Raji (cell line): ENCODE measurements at regions not wholly inside any gene's neighbourhood (a gene's known extent, or its start where the extent isn't known, plus 50 kb on each side); places are given as distances from the start of the nearest gene placed in this dataset.

Source experiments
- POLR2A ChIP-seq: IDR thresholded peaks from 2 replicates; pipeline ENCODE4 v1.6.1; 2011; ENCODE audit warnings: low read depth, low read length, control low read depth; ENCODE audit not compliant: insufficient read depth

DNA sequence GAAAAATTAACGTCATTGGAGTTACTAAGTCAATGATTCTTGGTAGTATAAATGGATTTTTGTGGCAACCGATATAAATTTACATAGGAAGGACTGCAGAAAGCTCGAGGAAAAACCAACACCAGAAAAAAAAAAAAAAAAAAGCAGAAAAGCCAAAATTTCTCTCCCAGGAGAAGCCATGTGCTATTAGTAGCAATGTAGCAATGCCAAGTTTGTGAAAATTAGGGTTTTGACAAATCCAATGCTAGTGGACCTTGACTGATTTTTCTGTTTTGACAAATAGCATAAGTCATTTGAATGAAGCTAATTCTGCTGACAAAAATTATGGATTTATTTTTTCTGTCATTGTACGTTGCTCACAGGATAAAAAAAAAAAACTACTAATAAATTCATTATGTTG lies 1561.9 kb downstream of the MRPL39 start:
- no peak for TF ChIP-seq POLR2A

DNA sequence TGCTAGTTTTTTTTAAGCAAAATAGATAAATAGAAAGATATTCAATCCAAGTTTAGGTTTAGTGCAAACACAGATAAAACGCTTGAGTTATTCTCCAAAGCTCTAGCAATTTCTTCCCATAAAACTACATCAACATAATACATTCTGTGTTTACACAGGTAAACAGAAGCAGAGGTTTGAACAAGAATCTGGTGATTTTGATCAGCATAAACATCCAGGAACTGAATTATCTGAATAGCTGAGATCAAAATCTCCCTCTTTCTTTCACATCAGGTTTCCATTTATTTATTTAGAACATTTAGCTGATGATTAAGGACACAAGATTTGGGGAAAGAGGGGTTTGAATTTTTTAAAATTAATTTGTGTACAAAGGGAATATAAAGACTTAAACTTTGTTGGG lies 1564.6 kb downstream of the MRPL39 start:
- TF ChIP-seq POLR2A: no peak

GRCh38 chr21:24032709-24033232 lies 1574.5 kb downstream of the MRPL39 start:
- TF ChIP-seq POLR2A: no peak

DNA sequence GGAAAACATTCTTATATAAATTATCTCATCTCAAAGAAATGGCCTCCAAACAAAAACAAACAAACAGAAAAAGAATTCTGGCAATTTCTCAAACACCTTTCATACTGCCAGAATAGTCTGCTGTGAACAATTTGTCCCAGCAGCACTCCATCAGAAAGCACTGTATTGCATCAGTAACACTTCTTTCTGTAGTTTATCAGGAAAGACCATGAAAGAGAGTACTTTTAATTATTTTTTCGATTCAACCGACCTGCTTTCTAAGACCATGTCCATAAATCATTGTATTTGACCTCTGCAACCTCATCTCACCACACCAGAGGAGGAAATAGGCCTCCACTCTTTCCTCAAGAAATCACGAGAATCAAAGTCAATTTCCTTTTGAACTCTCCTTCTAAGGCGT lies 1579.9 kb downstream of the MRPL39 start:
- TF ChIP-seq POLR2A: no peak

- no peak for TF ChIP-seq POLR2A
Observed at GRCh38 chr21:24025101-24025500, 1582.2 kb downstream of the MRPL39 start.

DNA sequence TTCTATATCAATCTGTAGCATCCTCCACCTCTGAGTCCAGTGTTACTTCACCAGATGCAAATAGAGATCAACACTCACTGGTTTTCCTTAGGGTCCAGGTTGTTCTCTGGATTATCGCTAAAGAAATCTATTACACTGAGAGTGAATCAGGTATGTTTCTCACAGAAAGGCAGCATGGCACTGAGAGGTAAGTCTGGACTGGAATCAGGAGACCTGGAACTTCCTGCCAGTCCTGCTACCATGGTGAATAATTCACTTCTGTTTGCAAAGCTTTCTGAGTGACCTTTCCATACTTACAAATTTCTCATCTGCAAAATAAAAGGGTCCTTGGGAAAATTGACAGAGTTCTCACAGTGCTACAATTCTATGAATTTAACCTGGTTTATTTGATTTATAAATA lies 1583.3 kb downstream of the MRPL39 start:
- no peak for TF ChIP-seq POLR2A

DNA sequence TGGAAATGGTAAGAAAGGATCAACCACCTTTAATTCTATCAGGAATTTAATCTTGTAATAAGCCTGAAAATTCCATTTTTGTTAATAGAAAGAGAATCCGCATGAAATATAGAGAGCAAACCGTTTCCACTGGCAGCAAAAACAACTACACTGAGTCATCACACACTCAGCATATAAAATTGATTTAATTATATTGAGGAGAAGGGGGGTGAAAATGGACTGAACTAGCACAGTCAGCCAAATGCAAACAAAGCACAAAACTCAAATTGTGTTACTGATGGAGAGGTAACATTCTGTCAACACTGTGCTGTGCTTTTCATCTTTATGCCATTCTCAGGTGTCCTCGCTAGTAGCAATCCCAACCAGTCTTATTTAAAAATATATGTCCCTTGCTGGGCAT lies 1583.9 kb downstream of the MRPL39 start:
- TF ChIP-seq POLR2A: no peak

DNA sequence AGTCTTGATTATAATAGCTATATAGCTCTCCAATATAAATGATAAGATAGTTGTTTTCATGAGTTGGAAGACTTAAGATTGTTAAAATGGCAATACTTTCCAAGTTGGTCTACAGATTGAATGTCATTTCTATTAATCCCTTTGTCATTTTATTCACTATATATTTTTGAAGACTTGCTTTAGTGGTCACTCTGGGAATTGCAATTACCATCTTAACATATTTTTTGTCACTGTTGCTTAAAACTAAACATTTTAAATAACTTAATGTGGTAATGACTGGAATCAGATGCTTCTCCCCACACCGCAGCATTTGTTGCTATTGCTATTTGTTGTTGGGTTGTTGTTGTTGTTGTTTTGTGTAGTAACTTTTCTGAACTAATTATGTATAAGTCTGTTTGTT lies 1592.9 kb downstream of the MRPL39 start:
- TF ChIP-seq POLR2A: no peak

DNA sequence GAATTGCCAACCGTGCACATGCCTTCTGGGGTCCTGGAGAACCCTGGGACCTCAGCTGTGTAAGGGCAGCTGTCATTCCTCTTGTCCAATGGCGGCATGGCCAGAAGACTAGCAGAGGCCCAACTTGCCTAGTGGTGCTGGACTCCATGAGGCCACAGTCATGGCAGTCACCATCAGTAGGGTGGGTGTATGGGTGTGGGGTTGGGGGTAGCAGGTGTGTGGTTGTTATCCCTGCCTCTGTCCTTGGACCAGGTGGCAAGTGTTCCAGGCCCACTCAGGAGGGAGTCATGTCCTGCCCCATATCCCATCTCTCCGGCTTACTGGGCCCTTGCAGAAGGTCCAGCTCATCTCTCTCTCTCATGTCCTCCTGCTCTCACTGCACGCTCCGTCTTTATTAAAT lies 1596.2 kb downstream of the MRPL39 start:
- TF ChIP-seq POLR2A: no peak

- no peak for TF ChIP-seq POLR2A
Observed at GRCh38 chr21:24007592-24007991, 1599.7 kb downstream of the MRPL39 start.

- TF ChIP-seq POLR2A: no peak
Observed at GRCh38 chr21:23986987-23987386, 1620.3 kb downstream of the MRPL39 start.

DNA sequence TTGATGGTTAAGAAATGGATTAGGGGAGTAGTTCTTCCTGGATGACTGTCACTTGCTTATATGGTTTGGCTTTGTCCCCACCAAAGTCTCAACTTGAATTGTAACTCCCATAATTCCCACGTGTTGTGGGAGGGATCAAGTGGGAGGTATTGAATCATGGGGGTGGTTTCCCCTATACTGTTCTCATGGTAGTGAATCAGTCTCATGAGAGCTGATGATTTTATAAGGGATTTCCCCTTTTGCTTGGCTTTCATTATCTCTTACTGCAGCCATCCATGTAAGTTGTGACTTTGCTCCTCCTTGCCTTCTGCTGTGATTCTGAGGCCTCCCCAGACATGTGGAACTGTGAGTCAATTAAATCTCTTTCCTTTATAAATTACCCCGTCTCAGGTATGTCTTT lies 1621.1 kb downstream of the MRPL39 start:
- no peak for TF ChIP-seq POLR2A

- no peak for TF ChIP-seq POLR2A
Observed at GRCh38 chr21:23982546-23982945, 1624.7 kb downstream of the MRPL39 start.

DNA sequence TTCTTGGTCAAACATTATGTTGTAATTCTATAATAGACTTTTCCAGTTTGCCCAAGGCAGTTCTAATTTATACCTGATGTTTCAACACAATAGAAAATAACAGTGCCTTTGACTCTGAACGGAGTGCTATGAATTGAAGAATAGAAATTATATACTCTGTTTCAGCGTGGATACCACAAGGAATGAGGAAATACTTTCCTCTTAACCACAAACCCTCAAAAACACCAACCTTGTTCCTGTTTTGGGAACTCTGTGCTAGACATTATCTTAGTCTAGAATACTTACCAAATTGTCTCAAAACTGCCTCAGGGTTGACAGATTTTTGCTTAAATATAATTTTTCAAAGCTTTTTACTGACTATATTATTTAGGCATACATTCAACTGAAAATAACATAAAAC lies 1629.3 kb downstream of the MRPL39 start:
- TF ChIP-seq POLR2A: no peak

DNA sequence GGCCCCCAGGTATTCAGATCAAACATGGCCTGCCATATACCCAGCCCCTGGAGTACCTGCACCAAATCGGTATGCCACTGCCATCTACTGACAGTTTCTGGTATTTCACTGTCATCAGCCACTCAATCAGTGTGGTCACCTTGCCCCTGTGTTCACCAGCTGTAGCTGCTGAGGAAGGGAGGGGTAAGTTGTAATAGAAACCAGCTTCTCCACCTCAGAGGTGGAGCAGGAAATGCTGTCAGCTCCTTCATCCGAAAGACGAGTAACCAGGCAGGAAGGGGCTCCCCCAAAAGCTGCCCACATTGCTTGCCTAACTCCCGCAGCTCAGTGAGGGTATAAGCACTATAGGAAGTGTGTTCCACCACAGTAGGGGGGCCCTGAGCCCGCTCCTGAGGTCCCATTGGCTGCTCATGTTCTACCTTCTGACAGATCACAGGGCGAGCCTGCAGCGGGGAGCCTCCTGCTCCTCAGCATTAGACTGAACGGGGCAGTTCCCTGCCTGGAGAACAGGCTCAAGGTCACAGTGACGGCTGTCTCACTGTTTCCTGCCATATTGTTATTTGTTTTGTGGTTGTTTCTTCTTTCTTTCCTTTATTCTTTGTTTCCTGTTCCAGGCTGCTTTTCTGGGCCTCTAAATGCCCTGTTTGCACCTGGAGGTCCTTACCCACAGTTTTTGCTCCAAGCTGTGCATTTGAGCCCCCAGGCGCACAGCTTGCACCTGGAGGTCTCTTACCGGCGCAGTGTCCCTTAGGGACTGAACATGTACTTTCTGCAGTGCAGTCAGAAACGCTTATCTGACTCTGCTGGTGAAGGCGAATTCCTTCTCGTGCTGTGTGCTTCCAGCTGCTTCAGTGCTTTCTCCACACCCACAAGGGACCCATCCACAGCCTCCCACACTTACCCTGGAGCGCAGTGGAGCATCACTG lies 1638.3 kb downstream of the MRPL39 start:
- no peak for TF ChIP-seq POLR2A

GRCh38 chr21:23968008-23968407 lies 1639.3 kb downstream of the MRPL39 start:
- no peak for TF ChIP-seq POLR2A

DNA sequence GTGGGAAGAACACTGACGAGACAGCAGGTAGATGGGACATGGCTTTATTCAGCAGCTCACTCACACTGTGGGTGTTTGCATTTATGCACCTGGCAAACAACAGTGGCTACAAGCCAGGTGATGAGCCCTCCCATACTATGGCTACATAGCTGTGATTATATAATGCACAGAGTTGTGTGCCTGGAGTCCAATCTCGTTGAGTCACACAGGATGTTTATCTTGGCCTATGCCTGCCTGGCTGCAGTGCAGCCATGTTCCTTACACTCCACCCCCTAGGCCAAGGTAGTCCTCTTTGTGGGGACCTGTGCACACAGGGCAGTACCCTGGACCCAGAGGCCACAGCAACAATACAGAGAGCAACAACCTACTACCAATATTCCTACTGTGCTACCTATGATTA lies 1643.8 kb downstream of the MRPL39 start:
- no peak for TF ChIP-seq POLR2A
